ENCODE measurements at regions not wholly inside any gene's neighbourhood (a gene's known extent, or its start where the extent isn't known, plus 50 kb on each side); places are given as distances from the start of the nearest gene placed in this dataset.
"Not testable (repeated sequence)": the region's sequence is repeated elsewhere in the genome, so short reads cannot be mapped to it uniquely, and the experiment has no call there.

- TF ChIP-seq, protein P1, sequence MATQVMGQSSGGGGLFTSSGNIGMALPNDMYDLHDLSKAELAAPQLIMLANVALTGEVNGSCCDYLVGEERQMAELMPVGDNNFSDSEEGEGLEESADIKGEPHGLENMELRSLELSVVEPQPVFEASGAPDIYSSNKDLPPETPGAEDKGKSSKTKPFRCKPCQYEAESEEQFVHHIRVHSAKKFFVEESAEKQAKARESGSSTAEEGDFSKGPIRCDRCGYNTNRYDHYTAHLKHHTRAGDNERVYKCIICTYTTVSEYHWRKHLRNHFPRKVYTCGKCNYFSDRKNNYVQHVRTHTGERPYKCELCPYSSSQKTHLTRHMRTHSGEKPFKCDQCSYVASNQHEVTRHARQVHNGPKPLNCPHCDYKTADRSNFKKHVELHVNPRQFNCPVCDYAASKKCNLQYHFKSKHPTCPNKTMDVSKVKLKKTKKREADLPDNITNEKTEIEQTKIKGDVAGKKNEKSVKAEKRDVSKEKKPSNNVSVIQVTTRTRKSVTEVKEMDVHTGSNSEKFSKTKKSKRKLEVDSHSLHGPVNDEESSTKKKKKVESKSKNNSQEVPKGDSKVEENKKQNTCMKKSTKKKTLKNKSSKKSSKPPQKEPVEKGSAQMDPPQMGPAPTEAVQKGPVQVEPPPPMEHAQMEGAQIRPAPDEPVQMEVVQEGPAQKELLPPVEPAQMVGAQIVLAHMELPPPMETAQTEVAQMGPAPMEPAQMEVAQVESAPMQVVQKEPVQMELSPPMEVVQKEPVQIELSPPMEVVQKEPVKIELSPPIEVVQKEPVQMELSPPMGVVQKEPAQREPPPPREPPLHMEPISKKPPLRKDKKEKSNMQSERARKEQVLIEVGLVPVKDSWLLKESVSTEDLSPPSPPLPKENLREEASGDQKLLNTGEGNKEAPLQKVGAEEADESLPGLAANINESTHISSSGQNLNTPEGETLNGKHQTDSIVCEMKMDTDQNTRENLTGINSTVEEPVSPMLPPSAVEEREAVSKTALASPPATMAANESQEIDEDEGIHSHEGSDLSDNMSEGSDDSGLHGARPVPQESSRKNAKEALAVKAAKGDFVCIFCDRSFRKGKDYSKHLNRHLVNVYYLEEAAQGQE (IDR thresholded peaks at IDR 0.05; ENCODE audit: unreplicated experiment) = not testable (repeated sequence)
- TF ChIP-seq, protein P2, sequence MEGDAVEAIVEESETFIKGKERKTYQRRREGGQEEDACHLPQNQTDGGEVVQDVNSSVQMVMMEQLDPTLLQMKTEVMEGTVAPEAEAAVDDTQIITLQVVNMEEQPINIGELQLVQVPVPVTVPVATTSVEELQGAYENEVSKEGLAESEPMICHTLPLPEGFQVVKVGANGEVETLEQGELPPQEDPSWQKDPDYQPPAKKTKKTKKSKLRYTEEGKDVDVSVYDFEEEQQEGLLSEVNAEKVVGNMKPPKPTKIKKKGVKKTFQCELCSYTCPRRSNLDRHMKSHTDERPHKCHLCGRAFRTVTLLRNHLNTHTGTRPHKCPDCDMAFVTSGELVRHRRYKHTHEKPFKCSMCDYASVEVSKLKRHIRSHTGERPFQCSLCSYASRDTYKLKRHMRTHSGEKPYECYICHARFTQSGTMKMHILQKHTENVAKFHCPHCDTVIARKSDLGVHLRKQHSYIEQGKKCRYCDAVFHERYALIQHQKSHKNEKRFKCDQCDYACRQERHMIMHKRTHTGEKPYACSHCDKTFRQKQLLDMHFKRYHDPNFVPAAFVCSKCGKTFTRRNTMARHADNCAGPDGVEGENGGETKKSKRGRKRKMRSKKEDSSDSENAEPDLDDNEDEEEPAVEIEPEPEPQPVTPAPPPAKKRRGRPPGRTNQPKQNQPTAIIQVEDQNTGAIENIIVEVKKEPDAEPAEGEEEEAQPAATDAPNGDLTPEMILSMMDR (conservative IDR thresholded peaks at IDR 0.05; ENCODE audit: low read depth in 2 of 2) = not testable (repeated sequence)
- TF ChIP-seq EZH2phosphoT487 (IDR thresholded peaks at IDR 0.05; ENCODE audit: unreplicated experiment); POLR2AphosphoS5 (IDR thresholded peaks at IDR 0.05; ENCODE audit: low read depth): not testable (repeated sequence)
These were observed 121.1 kb downstream of the FAM72C start for GRCh38 chr1:143850637-143851036.

Measured in GM23338 (cell line).